ENCODE measurements at regions not wholly inside any gene's neighbourhood (a gene's known extent, or its start where the extent isn't known, plus 50 kb on each side); places are given as distances from the start of the nearest gene placed in this dataset.
"Not testable (repeated sequence)": the region's sequence is repeated elsewhere in the genome, so short reads cannot be mapped to it uniquely, and the experiment has no call there.

GRCh38 chr16:27628241-27628942 is 78.4 kb downstream of the KATNIP start:
- H3K27me3 ChIP-seq (ENCODE audit: control insufficient read depth, insufficient read depth, low read length, poor library complexity, severe bottlenecking), result no peaks in the 10 kb centered on the region
- Mint-ChIP-seq H3K27me3 (ENCODE audit: insufficient read depth) (no peaks in the 10 kb centered on the region), H3K4me3 (no peak overlapping the region), H3K4me1 (peaks cover 17% of the 10 kb centered on the region), H3K36me3 (ENCODE audit: low read depth) (peaks cover 29% of the 10 kb centered on the region), H3K9me3 (no peaks in the 10 kb centered on the region), H3K27ac (peak overlapping the region; percentile 13)
- H3K4me3 ChIP-seq (ENCODE audit: low read length), result no peak overlapping the region
- no peaks in the 10 kb centered on the region for H3K9me3 ChIP-seq (ENCODE audit: control insufficient read depth, low read length)
- peak; percentile 55 for DNase-seq
- peaks cover 9% of the 10 kb centered on the region for H3K4me1 ChIP-seq (ENCODE audit: control insufficient read depth, insufficient read depth, low read length)
- 81 to 88% methylated on average over 13 to 15 of the region's 15 CpGs for WGBS, 2 experiments (ENCODE audit: insufficient coverage in 1 of 2, insufficient read length in 1 of 2)
- no peak for TF ChIP-seq CTCF (conservative IDR thresholded peaks at IDR 0.05)
- no peak overlapping the region for H3K27ac ChIP-seq (ENCODE audit: low read depth, low read length)
- peaks cover 26% of the 10 kb centered on the region for H3K36me3 ChIP-seq (ENCODE audit: control insufficient read depth, insufficient read depth, low read length)
- no peak overlapping the region for H3K9ac ChIP-seq (ENCODE audit: extremely low read depth, low read length, poor library complexity, severe bottlenecking)

DNA sequence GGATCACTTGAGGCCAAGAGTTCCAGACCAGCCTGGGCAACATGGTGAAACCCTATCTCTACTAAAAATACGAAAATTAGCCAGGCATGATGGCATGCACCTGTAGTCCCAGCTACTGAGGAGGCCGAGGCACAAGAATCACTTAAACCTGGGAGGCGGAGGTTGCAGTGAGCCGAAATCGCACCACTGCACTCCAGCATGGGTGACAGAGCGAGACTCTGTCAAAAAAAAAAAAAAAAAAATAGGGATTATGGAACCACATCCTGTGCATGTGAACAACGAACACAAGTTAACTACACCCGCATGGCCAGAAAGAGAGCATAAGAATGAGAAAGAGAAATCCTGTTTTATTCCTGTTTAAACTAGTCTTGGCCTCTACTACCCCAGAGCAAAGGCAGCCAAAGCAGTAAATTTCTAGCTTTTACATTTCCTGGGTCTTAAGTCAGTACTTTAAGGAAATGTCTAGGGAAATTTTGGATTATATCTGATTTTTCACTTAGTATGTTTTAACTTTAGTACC is 79.1 kb downstream of the KATNIP start:
- DNase-seq; H3K4me3 ChIP-seq (ENCODE audit: low read length); H3K9me3 ChIP-seq (ENCODE audit: control insufficient read depth, low read length); H3K27me3 ChIP-seq (ENCODE audit: control insufficient read depth, insufficient read depth, low read length, poor library complexity, severe bottlenecking); H3K9ac ChIP-seq (ENCODE audit: extremely low read depth, low read length, poor library complexity, severe bottlenecking); H3K27ac Mint-ChIP-seq; H3K4me3 Mint-ChIP-seq; H3K27me3 Mint-ChIP-seq (ENCODE audit: insufficient read depth); H3K9me3 Mint-ChIP-seq; H3K4me1 ChIP-seq (ENCODE audit: control insufficient read depth, insufficient read depth, low read length); H3K27ac ChIP-seq (ENCODE audit: low read depth, low read length): not testable (repeated sequence)
- Mint-ChIP-seq H3K36me3 (ENCODE audit: low read depth) (peaks cover 27% of the 10 kb centered on the region), H3K4me1 (peaks cover 17% of the 10 kb centered on the region)
- 95 to 98% methylated on average over 6 to 8 of the region's 8 CpGs for WGBS, 2 experiments (ENCODE audit: insufficient coverage in 1 of 2, insufficient read length in 1 of 2)
- peaks cover 26% of the 10 kb centered on the region for H3K36me3 ChIP-seq (ENCODE audit: control insufficient read depth, insufficient read depth, low read length)

DNA sequence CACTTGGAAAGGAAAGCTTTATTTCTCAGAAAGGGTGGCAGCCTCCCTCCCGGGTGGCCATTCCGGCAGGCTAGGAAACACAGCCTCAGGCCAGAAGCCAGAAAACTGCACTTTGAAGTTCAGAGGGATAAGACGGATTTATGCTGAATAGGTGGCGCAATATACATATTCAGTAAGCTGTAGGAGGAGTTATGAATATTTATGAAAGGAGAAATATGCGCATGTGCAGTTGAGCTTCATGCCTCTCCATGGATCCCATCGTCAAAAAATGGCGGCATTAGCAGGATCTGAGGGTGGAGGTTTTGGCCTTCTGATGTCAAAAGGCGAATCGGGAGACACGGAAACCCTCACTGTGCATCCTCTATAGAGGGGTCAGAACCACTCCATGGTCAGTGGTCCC is 82.3 kb downstream of the KATNIP start:
- no peak overlapping the region for H3K27ac Mint-ChIP-seq
- 89 to 96% methylated on average over 5 to 10 of the region's 10 CpGs for WGBS, 2 experiments (ENCODE audit: insufficient coverage in 1 of 2, insufficient read length in 1 of 2)
- Histone ChIP-seq H3K27me3 (ENCODE audit: control insufficient read depth, insufficient read depth, low read length, poor library complexity, severe bottlenecking) (no peaks in the 10 kb centered on the region), H3K36me3 (ENCODE audit: control insufficient read depth, insufficient read depth, low read length) (peaks cover 29% of the 10 kb centered on the region), H3K4me3 (ENCODE audit: low read length) (no peak overlapping the region), H3K4me1 (ENCODE audit: control insufficient read depth, insufficient read depth, low read length) (peaks cover 6% of the 10 kb centered on the region), H3K9ac (ENCODE audit: extremely low read depth, low read length, poor library complexity, severe bottlenecking) (no peak overlapping the region), H3K27ac (ENCODE audit: low read depth, low read length) (no peak overlapping the region), H3K9me3 (ENCODE audit: control insufficient read depth, low read length) (no peaks in the 10 kb centered on the region)
- TF ChIP-seq CTCF (conservative IDR thresholded peaks at IDR 0.05), result no peak
- no peaks in the 10 kb centered on the region for H3K9me3 Mint-ChIP-seq
- DNase-seq, result no peak
- peaks cover 25% of the 10 kb centered on the region for H3K36me3 Mint-ChIP-seq (ENCODE audit: low read depth)
- peaks cover 12% of the 10 kb centered on the region for H3K4me1 Mint-ChIP-seq
- H3K4me3 Mint-ChIP-seq, result no peak overlapping the region
- no peaks in the 10 kb centered on the region for H3K27me3 Mint-ChIP-seq (ENCODE audit: insufficient read depth)
